ENCODE measurements at regions not wholly inside any gene's neighbourhood (a gene's known extent, or its start where the extent isn't known, plus 50 kb on each side); places are given as distances from the start of the nearest gene placed in this dataset.
"Not testable (repeated sequence)": the region's sequence is repeated elsewhere in the genome, so short reads cannot be mapped to it uniquely, and the experiment has no call there.

- DNase-seq: no peak
These were observed 148.9 kb upstream of the TNP1 start for GRCh38 chr2:217008794-217009193.

- no peak for DNase-seq
These were observed 146.4 kb upstream of the TNP1 start for GRCh38 chr2:217006217-217006616.

- DNase-seq: no peak
These were observed 144.8 kb upstream of the TNP1 start for GRCh38 chr2:217004656-217005055.

- no peak for DNase-seq
These were observed 141.9 kb upstream of the TNP1 start for GRCh38 chr2:217001740-217002139.

GRCh38 chr2:217000406-217000805 lies 140.5 kb upstream of the TNP1 start:
- no peak for DNase-seq

- no peak for DNase-seq
These were observed 136.5 kb upstream of the TNP1 start for GRCh38 chr2:216996279-216996845.

- DNase-seq: no peak
These were observed 134.5 kb upstream of the TNP1 start for GRCh38 chr2:216994353-216994854.

GRCh38 chr2:216992056-216992675 lies 132.3 kb upstream of the TNP1 start:
- DNase-seq: no peak

- DNase-seq: no peak
These were observed 131.7 kb upstream of the TNP1 start for GRCh38 chr2:216991563-216991962.

- DNase-seq: no peak
These were observed 129.7 kb upstream of the TNP1 start for GRCh38 chr2:216989340-216990129.

GRCh38 chr2:216987252-216987821 lies 127.5 kb upstream of the TNP1 start:
- no peak for DNase-seq

GRCh38 chr2:216985658-216986141 lies 125.8 kb upstream of the TNP1 start:
- DNase-seq: no peak

GRCh38 chr2:216984937-216985336 lies 125.1 kb upstream of the TNP1 start:
- no peak for DNase-seq

GRCh38 chr2:216981951-216982350 lies 122.1 kb upstream of the TNP1 start:
- not testable (repeated sequence) for DNase-seq

GRCh38 chr2:216980510-216980909 lies 120.6 kb upstream of the TNP1 start:
- not testable (repeated sequence) for DNase-seq

- DNase-seq: no peak
These were observed 114.7 kb upstream of the TNP1 start for GRCh38 chr2:216974321-216975302.

GRCh38 chr2:216971593-216971992 lies 111.7 kb upstream of the TNP1 start:
- DNase-seq: no peak

- DNase-seq: no peak
These were observed 110.6 kb upstream of the TNP1 start for GRCh38 chr2:216970359-216970915.

GRCh38 chr2:216967889-216968288 lies 108.0 kb upstream of the TNP1 start:
- DNase-seq: no peak

- no peak for DNase-seq
These were observed 100.9 kb upstream of the TNP1 start for GRCh38 chr2:216960671-216961268.

GRCh38 chr2:216959433-216959832 lies 99.6 kb upstream of the TNP1 start:
- no peak for DNase-seq

Measured in NCI-H2227 treated with DMSO at 0.1 percent for 48 hours (cell line).